HG03060 (cell line): ENCODE measurements at regions not wholly inside any gene's neighbourhood (a gene's known extent, or its start where the extent isn't known, plus 50 kb on each side); places are given as distances from the start of the nearest gene placed in this dataset.

Experiments
- ATAC-seq: cut with Tn5 transposase; IDR thresholded peaks from one replicate; pipeline ENCODE4 v1.9.1; 2021; ENCODE audit warnings: low read depth, moderate number of reproducible peaks; ENCODE audit not compliant: unreplicated experiment

- no peak for ATAC-seq
These were observed 180.0 kb upstream of the BMPER start for GRCh38 chr7:33725111-33726025.

- ATAC-seq, result no peak
These were observed 178.8 kb upstream of the BMPER start for GRCh38 chr7:33726582-33726981.

- no peak for ATAC-seq
These were observed 178.0 kb upstream of the BMPER start for GRCh38 chr7:33727315-33727714.

GRCh38 chr7:33728873-33729551 lies 176.3 kb upstream of the BMPER start:
- no peak for ATAC-seq

GRCh38 chr7:33729726-33730125 lies 175.6 kb upstream of the BMPER start:
- ATAC-seq, result no peak

GRCh38 chr7:33730958-33731357 lies 174.4 kb upstream of the BMPER start:
- no peak for ATAC-seq

- ATAC-seq, result no peak
These were observed 173.4 kb upstream of the BMPER start for GRCh38 chr7:33731912-33732311.

- ATAC-seq, result no peak
These were observed 172.9 kb upstream of the BMPER start for GRCh38 chr7:33732462-33732861.

GRCh38 chr7:33733870-33734650 lies 171.3 kb upstream of the BMPER start:
- no peak for ATAC-seq

GRCh38 chr7:33735403-33735802 lies 169.9 kb upstream of the BMPER start:
- no peak for ATAC-seq

GRCh38 chr7:33736521-33737221 lies 168.7 kb upstream of the BMPER start:
- no peak for ATAC-seq

GRCh38 chr7:33738260-33738935 lies 166.9 kb upstream of the BMPER start:
- no peak for ATAC-seq

- ATAC-seq, result no peak
These were observed 166.1 kb upstream of the BMPER start for GRCh38 chr7:33739286-33739685.

GRCh38 chr7:33742521-33742920 lies 162.8 kb upstream of the BMPER start:
- no peak for ATAC-seq

- no peak for ATAC-seq
These were observed 162.2 kb upstream of the BMPER start for GRCh38 chr7:33742999-33743587.

GRCh38 chr7:33743594-33743993 lies 161.7 kb upstream of the BMPER start:
- no peak for ATAC-seq

- ATAC-seq, result no peak
These were observed 160.9 kb upstream of the BMPER start for GRCh38 chr7:33744293-33745075.

- ATAC-seq, result no peak
These were observed 159.4 kb upstream of the BMPER start for GRCh38 chr7:33745934-33746333.

- ATAC-seq, result no peak
These were observed 156.5 kb upstream of the BMPER start for GRCh38 chr7:33748793-33749192.
